ENCODE measurements at regions not wholly inside any gene's neighbourhood (a gene's known extent, or its start where the extent isn't known, plus 50 kb on each side); places are given as distances from the start of the nearest gene placed in this dataset.

- DNase-seq (ENCODE audit: low read depth, low spot score) (no peak), FAIRE-seq (no peak)
- H4K20me1 ChIP-seq (ENCODE audit: control insufficient read depth, extremely low read depth, insufficient read depth, low read length) = no peaks in the 10 kb centered on the region
- no peaks in the 10 kb centered on the region for H3K36me3 ChIP-seq (ENCODE audit: control insufficient read depth in 2 of 2, extremely low read depth in 1 of 2, insufficient read depth in 2 of 2, low read length in 2 of 2)
- H3K9me1 ChIP-seq (ENCODE audit: control insufficient read depth, extremely low read depth, insufficient read depth, low read length) = no peaks in the 10 kb centered on the region
- H3K4me1 ChIP-seq (ENCODE audit: control insufficient read depth, extremely low read depth, insufficient read depth, low read length) = no peaks in the 10 kb centered on the region
- no peak overlapping the region for H3K9ac ChIP-seq (ENCODE audit: control insufficient read depth, extremely low read depth, insufficient read depth, low read length)
- H3K4me3 ChIP-seq (ENCODE audit: control insufficient read depth in 2 of 3, extremely low read depth in 1 of 3, insufficient read depth in 2 of 3, low read depth in 1 of 3, low read length in 3 of 3) = no peak overlapping the region
- dilution Hi-C loops (cut with MboI; ENCODE audit: extremely low pct_ligation_motif_present, low sequenced_read_pairs) = no loop called here
- no peaks in the 10 kb centered on the region for H3K9me3 ChIP-seq (ENCODE audit: control insufficient read depth, low read depth, low read length)
- H3K27ac ChIP-seq (ENCODE audit: control insufficient read depth, insufficient read depth, low read length) = no peak overlapping the region
- no peak overlapping the region for H2AFZ ChIP-seq (ENCODE audit: control insufficient read depth, low read length)
- H3K4me2 ChIP-seq (ENCODE audit: control insufficient read depth, extremely low read depth, insufficient read depth, low read depth, low read length) = no peak overlapping the region
- H3K79me2 ChIP-seq (ENCODE audit: control insufficient read depth, insufficient read depth, low read length) = no peaks in the 10 kb centered on the region
- no peak for TF ChIP-seq EZH2 (IDR thresholded peaks at IDR 0.05; ENCODE audit: low read length)
- no peak for TF ChIP-seq CTCF (optimal IDR thresholded peaks at IDR 0.05 in 1 of 3, IDR thresholded peaks at IDR 0.05 in 1 of 3, conservative IDR thresholded peaks at IDR 0.05 in 1 of 3; ENCODE audit: extremely low read depth in 1 of 3, insufficient read depth in 2 of 3, low read length in 3 of 3)
- peaks cover 8% of the 10 kb centered on the region for H3K27me3 ChIP-seq (ENCODE audit: control insufficient read depth, extremely low read depth, insufficient read depth, low read length)
Observed at GRCh38 chr15:61480863-61481262, 251.8 kb upstream of the RORA start.

- FAIRE-seq (no peak), DNase-seq (ENCODE audit: low read depth, low spot score) (no peak)
- H3K9me1 ChIP-seq (ENCODE audit: control insufficient read depth, extremely low read depth, insufficient read depth, low read length) = no peaks in the 10 kb centered on the region
- TF ChIP-seq CTCF (optimal IDR thresholded peaks at IDR 0.05 in 1 of 3, IDR thresholded peaks at IDR 0.05 in 1 of 3, conservative IDR thresholded peaks at IDR 0.05 in 1 of 3; ENCODE audit: extremely low read depth in 1 of 3, insufficient read depth in 2 of 3, low read length in 3 of 3) (no peak), EZH2 (IDR thresholded peaks at IDR 0.05; ENCODE audit: low read length) (no peak)
- no peaks in the 10 kb centered on the region for H3K79me2 ChIP-seq (ENCODE audit: control insufficient read depth, insufficient read depth, low read length)
- no peak overlapping the region for H3K4me3 ChIP-seq (ENCODE audit: control insufficient read depth in 2 of 3, extremely low read depth in 1 of 3, insufficient read depth in 2 of 3, low read depth in 1 of 3, low read length in 3 of 3)
- H2AFZ ChIP-seq (ENCODE audit: control insufficient read depth, low read length) = no peak overlapping the region
- no peak overlapping the region for H3K27ac ChIP-seq (ENCODE audit: control insufficient read depth, insufficient read depth, low read length)
- dilution Hi-C loops (cut with MboI; ENCODE audit: extremely low pct_ligation_motif_present, low sequenced_read_pairs) = no loop called here
- H3K4me1 ChIP-seq (ENCODE audit: control insufficient read depth, extremely low read depth, insufficient read depth, low read length) = no peaks in the 10 kb centered on the region
- H3K27me3 ChIP-seq (ENCODE audit: control insufficient read depth, extremely low read depth, insufficient read depth, low read length) = peaks cover 8% of the 10 kb centered on the region
- H3K9me3 ChIP-seq (ENCODE audit: control insufficient read depth, low read depth, low read length) = no peaks in the 10 kb centered on the region
- H3K36me3 ChIP-seq (ENCODE audit: control insufficient read depth in 2 of 2, extremely low read depth in 1 of 2, insufficient read depth in 2 of 2, low read length in 2 of 2) = no peaks in the 10 kb centered on the region
- H3K9ac ChIP-seq (ENCODE audit: control insufficient read depth, extremely low read depth, insufficient read depth, low read length) = no peak overlapping the region
- H4K20me1 ChIP-seq (ENCODE audit: control insufficient read depth, extremely low read depth, insufficient read depth, low read length) = no peaks in the 10 kb centered on the region
- no peak overlapping the region for H3K4me2 ChIP-seq (ENCODE audit: control insufficient read depth, extremely low read depth, insufficient read depth, low read depth, low read length)
Observed at GRCh38 chr15:61480295-61480694, 251.2 kb upstream of the RORA start.

Measured in keratinocyte (primary cell).